ENCODE measurements at regions not wholly inside any gene's neighbourhood (a gene's known extent, or its start where the extent isn't known, plus 50 kb on each side); places are given as distances from the start of the nearest gene placed in this dataset.

- DNase-seq (ENCODE audit: insufficient read length, low spot score) (no peak), FAIRE-seq (no peak)
- TF ChIP-seq PAX5 (IDR thresholded peaks at IDR 0.05; ENCODE audit: insufficient read depth, low read length, severe bottlenecking) (no peak), TAF1 (IDR thresholded peaks at IDR 0.05; ENCODE audit: low read depth, low read length) (no peak), SPI1 (IDR thresholded peaks at IDR 0.05; ENCODE audit: low read depth, low read length) (no peak), POLR2AphosphoS5 (IDR thresholded peaks at IDR 0.05; ENCODE audit: low read depth, low read length) (no peak), POLR2A (IDR thresholded peaks at IDR 0.05; ENCODE audit: low read depth, low read length) (no peak), POU2F2 (IDR thresholded peaks at IDR 0.05; ENCODE audit: low read depth, low read length) (no peak)
Observed at GRCh38 chr1:88300752-88301263, 383.3 kb upstream of the PKN2 start.

DNA sequence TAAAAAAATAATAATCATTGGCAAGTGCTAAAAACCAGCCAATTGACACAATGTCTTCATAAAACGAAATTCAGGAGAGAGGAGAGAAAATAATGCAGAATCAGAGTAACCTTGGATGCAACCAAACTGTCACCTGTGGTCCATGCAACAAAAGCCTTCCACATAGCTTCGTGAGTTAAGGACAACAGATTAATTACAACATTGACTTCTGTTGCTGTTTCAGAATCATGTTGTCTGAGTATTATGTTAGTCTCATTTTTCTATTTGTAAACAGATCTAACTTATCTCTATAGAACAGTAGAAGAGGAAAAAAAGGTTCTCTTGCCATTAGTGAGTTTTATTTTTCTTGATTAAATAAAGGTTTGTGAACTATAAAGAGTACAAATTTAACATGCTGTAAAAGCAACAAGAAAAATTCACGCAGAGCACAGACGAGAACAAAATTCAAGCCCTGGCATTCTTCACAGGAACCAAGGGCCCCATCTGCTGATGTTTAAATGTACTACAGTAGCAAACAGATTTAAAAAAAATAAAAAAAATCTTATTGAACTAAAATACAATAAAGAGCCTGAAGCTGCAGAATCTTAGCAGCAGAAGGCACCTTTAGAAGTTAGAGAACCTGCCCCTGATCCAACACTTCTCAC is 381.1 kb upstream of the PKN2 start:
- FAIRE-seq (no peak), DNase-seq (ENCODE audit: insufficient read length, low spot score) (no peak)
- no peak for TF ChIP-seq PAX5 (IDR thresholded peaks at IDR 0.05; ENCODE audit: insufficient read depth, low read length, severe bottlenecking)
- TF ChIP-seq POLR2AphosphoS5 (IDR thresholded peaks at IDR 0.05; ENCODE audit: low read depth, low read length): no peak
- no peak for TF ChIP-seq POU2F2 (IDR thresholded peaks at IDR 0.05; ENCODE audit: low read depth, low read length)
- no peak for TF ChIP-seq TAF1 (IDR thresholded peaks at IDR 0.05; ENCODE audit: low read depth, low read length)
- TF ChIP-seq POLR2A (IDR thresholded peaks at IDR 0.05; ENCODE audit: low read depth, low read length): no peak
- no peak for TF ChIP-seq SPI1 (IDR thresholded peaks at IDR 0.05; ENCODE audit: low read depth, low read length)

GRCh38 chr1:88311265-88311664 is 372.8 kb upstream of the PKN2 start:
- TF ChIP-seq PAX5 (IDR thresholded peaks at IDR 0.05; ENCODE audit: insufficient read depth, low read length, severe bottlenecking) (no peak), POU2F2 (IDR thresholded peaks at IDR 0.05; ENCODE audit: low read depth, low read length) (no peak), POLR2AphosphoS5 (IDR thresholded peaks at IDR 0.05; ENCODE audit: low read depth, low read length) (no peak), POLR2A (IDR thresholded peaks at IDR 0.05; ENCODE audit: low read depth, low read length) (no peak), SPI1 (IDR thresholded peaks at IDR 0.05; ENCODE audit: low read depth, low read length) (no peak), TAF1 (IDR thresholded peaks at IDR 0.05; ENCODE audit: low read depth, low read length) (no peak)
- DNase-seq (ENCODE audit: insufficient read length, low spot score): no peak
- FAIRE-seq: no peak

DNA sequence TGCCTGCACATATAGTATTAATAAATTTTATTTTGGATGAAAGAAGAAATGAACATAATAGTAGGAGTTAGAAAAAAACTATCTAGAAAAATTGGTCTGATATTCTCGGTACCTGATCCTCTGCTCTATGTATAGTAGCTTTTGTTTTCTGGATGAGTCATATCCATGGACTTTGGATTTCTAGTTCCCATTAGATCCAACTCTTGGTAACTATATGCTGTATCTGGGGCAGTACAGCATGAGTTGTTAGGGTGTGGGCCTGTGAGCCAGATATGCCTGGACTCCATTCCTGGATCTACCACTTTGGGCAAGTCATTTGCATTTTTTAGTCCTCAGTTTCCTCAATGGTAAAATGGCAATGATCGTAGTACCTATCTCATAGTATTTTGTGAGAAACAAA is 372.2 kb upstream of the PKN2 start:
- FAIRE-seq (no peak), DNase-seq (ENCODE audit: insufficient read length, low spot score) (no peak)
- TF ChIP-seq PAX5 (IDR thresholded peaks at IDR 0.05; ENCODE audit: insufficient read depth, low read length, severe bottlenecking): no peak
- TF ChIP-seq POLR2AphosphoS5 (IDR thresholded peaks at IDR 0.05; ENCODE audit: low read depth, low read length): no peak
- no peak for TF ChIP-seq POLR2A (IDR thresholded peaks at IDR 0.05; ENCODE audit: low read depth, low read length)
- TF ChIP-seq POU2F2 (IDR thresholded peaks at IDR 0.05; ENCODE audit: low read depth, low read length): no peak
- TF ChIP-seq SPI1 (IDR thresholded peaks at IDR 0.05; ENCODE audit: low read depth, low read length): no peak
- no peak for TF ChIP-seq TAF1 (IDR thresholded peaks at IDR 0.05; ENCODE audit: low read depth, low read length)

- TF ChIP-seq SPI1 (IDR thresholded peaks at IDR 0.05; ENCODE audit: low read depth, low read length): no peak
- TF ChIP-seq TAF1 (IDR thresholded peaks at IDR 0.05; ENCODE audit: low read depth, low read length): no peak
- no peak for TF ChIP-seq PAX5 (IDR thresholded peaks at IDR 0.05; ENCODE audit: insufficient read depth, low read length, severe bottlenecking)
- TF ChIP-seq POU2F2 (IDR thresholded peaks at IDR 0.05; ENCODE audit: low read depth, low read length): no peak
- no peak for TF ChIP-seq POLR2AphosphoS5 (IDR thresholded peaks at IDR 0.05; ENCODE audit: low read depth, low read length)
- no peak for TF ChIP-seq POLR2A (IDR thresholded peaks at IDR 0.05; ENCODE audit: low read depth, low read length)
- no peak for FAIRE-seq
- no peak for DNase-seq (ENCODE audit: insufficient read length, low spot score)
Observed at GRCh38 chr1:88317396-88317795, 366.7 kb upstream of the PKN2 start.

- no peak for FAIRE-seq
- no peak for DNase-seq (ENCODE audit: insufficient read length, low spot score)
Observed at GRCh38 chr1:88318740-88319139, 365.3 kb upstream of the PKN2 start.

GRCh38 chr1:88320291-88320690 is 363.8 kb upstream of the PKN2 start:
- TF ChIP-seq TAF1 (IDR thresholded peaks at IDR 0.05; ENCODE audit: low read depth, low read length) (no peak), SPI1 (IDR thresholded peaks at IDR 0.05; ENCODE audit: low read depth, low read length) (no peak), POU2F2 (IDR thresholded peaks at IDR 0.05; ENCODE audit: low read depth, low read length) (no peak), PAX5 (IDR thresholded peaks at IDR 0.05; ENCODE audit: insufficient read depth, low read length, severe bottlenecking) (no peak), POLR2AphosphoS5 (IDR thresholded peaks at IDR 0.05; ENCODE audit: low read depth, low read length) (no peak), POLR2A (IDR thresholded peaks at IDR 0.05; ENCODE audit: low read depth, low read length) (no peak)
- FAIRE-seq (no peak), DNase-seq (ENCODE audit: insufficient read length, low spot score) (no peak)

More at GRCh38 chr1:88318740-88319139, 365.3 kb upstream of the PKN2 start:
- no peak for TF ChIP-seq POU2F2 (IDR thresholded peaks at IDR 0.05; ENCODE audit: low read depth, low read length)
- TF ChIP-seq SPI1 (IDR thresholded peaks at IDR 0.05; ENCODE audit: low read depth, low read length): no peak
- no peak for TF ChIP-seq POLR2AphosphoS5 (IDR thresholded peaks at IDR 0.05; ENCODE audit: low read depth, low read length)
- no peak for TF ChIP-seq PAX5 (IDR thresholded peaks at IDR 0.05; ENCODE audit: insufficient read depth, low read length, severe bottlenecking)
- TF ChIP-seq TAF1 (IDR thresholded peaks at IDR 0.05; ENCODE audit: low read depth, low read length): no peak
- no peak for TF ChIP-seq POLR2A (IDR thresholded peaks at IDR 0.05; ENCODE audit: low read depth, low read length)

DNA sequence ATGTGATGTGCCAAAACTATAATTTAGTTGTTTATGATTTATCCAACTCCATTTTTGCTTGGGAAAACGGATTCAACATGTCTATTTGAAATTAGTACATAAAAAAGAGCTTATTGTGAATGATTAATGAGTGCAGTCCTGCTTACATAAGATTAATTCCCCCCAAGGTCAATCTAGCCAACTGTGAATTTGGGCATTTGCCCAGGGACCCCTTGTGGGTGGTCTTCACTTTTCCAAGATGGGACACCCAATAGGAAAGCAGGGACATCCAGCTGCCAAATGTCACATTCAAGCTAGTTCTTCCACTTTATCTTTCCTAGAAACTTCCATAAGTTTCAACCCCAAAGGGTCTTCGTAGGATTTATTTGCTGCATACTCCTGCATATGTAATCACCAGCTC is 362.4 kb upstream of the PKN2 start:
- DNase-seq (ENCODE audit: insufficient read length, low spot score) (no peak), FAIRE-seq (no peak)
- TF ChIP-seq POLR2A (IDR thresholded peaks at IDR 0.05; ENCODE audit: low read depth, low read length) (no peak), POU2F2 (IDR thresholded peaks at IDR 0.05; ENCODE audit: low read depth, low read length) (no peak), SPI1 (IDR thresholded peaks at IDR 0.05; ENCODE audit: low read depth, low read length) (no peak), TAF1 (IDR thresholded peaks at IDR 0.05; ENCODE audit: low read depth, low read length) (no peak), PAX5 (IDR thresholded peaks at IDR 0.05; ENCODE audit: insufficient read depth, low read length, severe bottlenecking) (no peak), POLR2AphosphoS5 (IDR thresholded peaks at IDR 0.05; ENCODE audit: low read depth, low read length) (no peak)

GRCh38 chr1:88324899-88325298 is 359.2 kb upstream of the PKN2 start:
- no peak for FAIRE-seq
- DNase-seq (ENCODE audit: insufficient read length, low spot score): no peak
- no peak for TF ChIP-seq TAF1 (IDR thresholded peaks at IDR 0.05; ENCODE audit: low read depth, low read length)
- TF ChIP-seq SPI1 (IDR thresholded peaks at IDR 0.05; ENCODE audit: low read depth, low read length): no peak
- no peak for TF ChIP-seq POLR2A (IDR thresholded peaks at IDR 0.05; ENCODE audit: low read depth, low read length)
- no peak for TF ChIP-seq POU2F2 (IDR thresholded peaks at IDR 0.05; ENCODE audit: low read depth, low read length)
- no peak for TF ChIP-seq POLR2AphosphoS5 (IDR thresholded peaks at IDR 0.05; ENCODE audit: low read depth, low read length)
- TF ChIP-seq PAX5 (IDR thresholded peaks at IDR 0.05; ENCODE audit: insufficient read depth, low read length, severe bottlenecking): no peak
